HCT116 (cell line): ENCODE measurements at regions not wholly inside any gene's neighbourhood (a gene's known extent, or its start where the extent isn't known, plus 50 kb on each side); places are given as distances from the start of the nearest gene placed in this dataset.

ENCODE experiments used
- ATAC-seq: fragments of 200-7000 bp; cut with Tn5 transposase; 2 replicates; pipeline ENCODE4 v1.9.1; 2020; ENCODE audit warnings: mild to moderate bottlenecking, moderate library complexity
- BruUV-seq: library from RNA; stranded (reverse); fragments of 400-500 nt; replicated peaks from 2 replicates; lab custom pipeline; 2021; lab: Mats Ljungman, UMichigan
- CTCF ChIA-PET: fragments of 300-600 bp; sonication (Branson Sonifier 250); formaldehyde crosslinking; loops from one replicate; lab custom pipeline; 2021; ENCODE audit warnings: antibody characterized with exemption; lab: Charles Lee
- POLR2A ChIA-PET: fragments of 300-600, 350-600 bp; sonication (Branson Sonifier 250); formaldehyde crosslinking; loops from one replicate; lab custom pipeline; 2021; ENCODE audit warnings: antibody characterized with exemption; lab: Charles Lee
- RAD21 ChIA-PET, 2 experiments: fragments of 300-600 bp; sonication (Branson Sonifier 250); formaldehyde crosslinking; loops; one replicate each; lab custom pipeline; 2023; ENCODE audit warnings: low total read pairs in 2 of 2; ENCODE audit not compliant: uncharacterized antibody in 2 of 2, unreplicated experiment in 2 of 2, low non-redundant PET in 1 of 2; lab: Charles Lee
- DNase-seq: peaks from one replicate; pipeline ENCODE4 v3.0.0-alpha.2; 2010; ENCODE audit warnings: low read depth, low spot score
- H2AFZ ChIP-seq: fragments of 200-600 bp; shearing (Covaris generic), sonication (generic); 2 replicates; pipeline ENCODE4 v1.6.1; 2017; ENCODE audit warnings: low read depth, mixed run types, mixed read lengths, antibody characterized with exemption, low read length; ENCODE audit not compliant: poor library complexity, severe bottlenecking
- H3K27ac ChIP-seq: 2 replicates; pipeline ENCODE4 v1.5.1; 2012; ENCODE audit warnings: low read depth, low read length
- H3K27me3 ChIP-seq: fragments of 200-600 bp; sonication (generic); 2 replicates; pipeline ENCODE4 v1.6.1; 2016; ENCODE audit warnings: mixed run types, low read length, mixed read lengths; ENCODE audit not compliant: insufficient read depth
- H3K36me3 ChIP-seq, 2 experiments: fragments of 200-500 bp in 1 of 2; fragments of 200-600 bp in 1 of 2; sonication (Bioruptor generic) in 1 of 2; sonication (generic) in 1 of 2; 2 replicates each; pipeline versions ENCODE4 v1.5.1 to v1.6.1; 2014 to 2016; ENCODE audit warnings: low read length in 2 of 2, inconsistent platforms in 1 of 2, mixed read lengths in 1 of 2, mixed run types in 1 of 2; ENCODE audit not compliant: insufficient read depth in 2 of 2, control insufficient read depth in 1 of 2
- H3K4me1 ChIP-seq, 2 experiments: fragments of 200-600 bp in 1 of 2; sonication (generic) in 1 of 2; 2 replicates each; pipeline versions ENCODE4 v1.5.1 to v1.6.1; 2012 to 2017; ENCODE audit warnings: low read length in 2 of 2, inconsistent platforms in 1 of 2, mild to moderate bottlenecking in 1 of 2, mixed read lengths in 1 of 2, mixed run types in 1 of 2, moderate library complexity in 1 of 2; ENCODE audit not compliant: insufficient read depth in 2 of 2, control insufficient read depth in 1 of 2
- H3K4me2 ChIP-seq: fragments of 200-600 bp; sonication (generic); 2 replicates; pipeline ENCODE4 v1.6.1; 2017; ENCODE audit warnings: mixed run types, low read length, mixed read lengths
- H3K4me3 ChIP-seq, 2 experiments: fragments of 200-600 bp in 1 of 2; sonication (generic) in 1 of 2; replicated peaks in 1 of 2; 2 replicates each; pipeline ENCODE4 v1.5.1; 2011 to 2016; ENCODE audit warnings: low read length in 2 of 2, control low read depth in 1 of 2, low read depth in 1 of 2, mild to moderate bottlenecking in 1 of 2, mixed read lengths in 1 of 2, mixed run types in 1 of 2
- H3K79me2 ChIP-seq: fragments of 200-600 bp; sonication (generic); 2 replicates; pipeline ENCODE4 v1.6.1; 2017; ENCODE audit warnings: mild to moderate bottlenecking, mixed run types, low read length, moderate library complexity, mixed read lengths; ENCODE audit not compliant: insufficient read depth
- H3K9ac ChIP-seq: fragments of 200-600 bp; sonication (generic); 2 replicates; pipeline ENCODE4 v1.6.1; 2016; ENCODE audit warnings: low read length, mixed read lengths
- H3K9me2 ChIP-seq: fragments of 200-600 bp; sonication (generic), shearing (Covaris generic); 2 replicates; pipeline ENCODE4 v1.6.1; 2017; ENCODE audit warnings: mixed run types, mild to moderate bottlenecking, moderate library complexity; ENCODE audit not compliant: insufficient read depth
- H3K9me3 ChIP-seq, 2 experiments: fragments of 200-500 bp in 1 of 2; fragments of 200-600 bp in 1 of 2; sonication (Bioruptor generic) in 1 of 2; sonication (generic) in 1 of 2; 2 replicates each; pipeline ENCODE4 v1.6.1; 2014 to 2017; ENCODE audit warnings: low read length in 2 of 2, mixed read lengths in 2 of 2, inconsistent platforms in 1 of 2, low read depth in 1 of 2, mild to moderate bottlenecking in 1 of 2, mixed run types in 1 of 2, moderate library complexity in 1 of 2; ENCODE audit not compliant: control insufficient read depth in 1 of 2, insufficient read depth in 1 of 2
- H4K20me1 ChIP-seq: fragments of 200-600 bp; sonication (generic), shearing (Covaris generic); 2 replicates; pipeline ENCODE4 v1.6.1; 2017; ENCODE audit warnings: mixed run types, mild to moderate bottlenecking, moderate library complexity; ENCODE audit not compliant: insufficient read depth
- CEBPB ChIP-seq: IDR thresholded peaks from 2 replicates; pipeline ENCODE4 v1.6.1; 2012; ENCODE audit warnings: low read depth
- CTCF ChIP-seq, 3 experiments: fragments of 200-600 bp in 1 of 3; sonication (generic) in 1 of 3; IDR thresholded peaks in 2 of 3; conservative IDR thresholded peaks in 1 of 3; 2 replicates each; pipeline ENCODE4 v1.5.1; 2012 to 2017; ENCODE audit warnings: low read depth in 2 of 3, low read length in 2 of 3, antibody characterized with exemption in 1 of 3, borderline replicate concordance in 1 of 3, control low read depth in 1 of 3, mild to moderate bottlenecking in 1 of 3, mixed read lengths in 1 of 3, mixed run types in 1 of 3, moderate library complexity in 1 of 3; ENCODE audit not compliant: insufficient read depth in 1 of 3
- EZH2phosphoT487 ChIP-seq: fragments of 200-600 bp; IDR thresholded peaks from 2 replicates; pipeline ENCODE4 v1.6.1; 2018; ENCODE audit warnings: antibody characterized with exemption, borderline replicate concordance
- JUND ChIP-seq: IDR thresholded peaks from 2 replicates; pipeline ENCODE4 v1.6.1; 2012
- SIN3A ChIP-seq: IDR thresholded peaks from 2 replicates; pipeline ENCODE4 v1.6.1; 2012; ENCODE audit warnings: low read depth
- intact Hi-C: fragments of 100-400 bp; cut with micrococcal nuclease; formaldehyde crosslinking; loops from 2 replicates; pipeline ENCODE4 v1.10.0; 2022
- TF ChIP-seq, protein P1 (sequence below): IDR thresholded peaks from 2 replicates; pipeline ENCODE4 v1.6.1; 2012
- TF ChIP-seq, protein P2 (sequence below): IDR thresholded peaks from 2 replicates; pipeline ENCODE4 v1.6.1; 2012

GRCh38 chr7:113301983-113302382 is 183.6 kb upstream of the SMIM30 start:
- Histone ChIP-seq H3K27me3 (no peaks in the 10 kb centered on the region), H4K20me1 (no peaks in the 10 kb centered on the region), H2AFZ (no peak overlapping the region), H3K4me2 (no peak overlapping the region), H3K79me2 (no peaks in the 10 kb centered on the region), H3K4me1 (no peaks in the 10 kb centered on the region), H3K9me3 (no peaks in the 10 kb centered on the region), H3K9me2 (0 out of 2 replicates have a peak, but pooled peaks cover 8% of the 10 kb centered on the region), H3K4me3 (no peak overlapping the region), H3K36me3 (no peaks in the 10 kb centered on the region), H3K27ac (no peak overlapping the region), H3K9ac (no peak overlapping the region)
- RAD21 ChIA-PET: no interaction called here
- POLR2A ChIA-PET: no interaction called here
- DNase-seq (no peak), ATAC-seq (no peak)
- no peak for TF ChIP-seq SIN3A
- TF ChIP-seq, protein P1, sequence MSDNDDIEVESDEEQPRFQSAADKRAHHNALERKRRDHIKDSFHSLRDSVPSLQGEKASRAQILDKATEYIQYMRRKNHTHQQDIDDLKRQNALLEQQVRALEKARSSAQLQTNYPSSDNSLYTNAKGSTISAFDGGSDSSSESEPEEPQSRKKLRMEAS: no peak
- CTCF ChIA-PET: no interaction called here
- intact Hi-C loops: no loop called here
- BruUV-seq: no TSS peak

- H3K79me2 ChIP-seq: no peaks in the 10 kb centered on the region
- no TSS peak for BruUV-seq
- H3K27ac ChIP-seq: no peak overlapping the region
- TF ChIP-seq EZH2phosphoT487 (no peak), JUND (no peak), CTCF (IDR thresholded peaks at IDR 0.05 in 2 of 3, conservative IDR thresholded peaks at IDR 0.05 in 1 of 3; ENCODE audit: borderline replicate concordance in 1 of 3, insufficient read depth in 1 of 3, low read depth in 2 of 3, low read length in 2 of 3) (no peak), CEBPB (no peak)
- TF ChIP-seq, protein P2, sequence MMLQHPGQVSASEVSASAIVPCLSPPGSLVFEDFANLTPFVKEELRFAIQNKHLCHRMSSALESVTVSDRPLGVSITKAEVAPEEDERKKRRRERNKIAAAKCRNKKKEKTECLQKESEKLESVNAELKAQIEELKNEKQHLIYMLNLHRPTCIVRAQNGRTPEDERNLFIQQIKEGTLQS: no peak
- no peaks in the 10 kb centered on the region for H3K36me3 ChIP-seq
- H4K20me1 ChIP-seq: no peaks in the 10 kb centered on the region
- H3K4me1 ChIP-seq: no peaks in the 10 kb centered on the region
- CTCF ChIA-PET: no interaction called here
- ATAC-seq (no peak), DNase-seq (no peak)
- 0 out of 2 replicates have a peak, but pooled peaks cover 5% of the 10 kb centered on the region for H3K9me2 ChIP-seq
- H3K9ac ChIP-seq: no peak overlapping the region
- H3K4me2 ChIP-seq: no peak overlapping the region
- H3K4me3 ChIP-seq: no peak overlapping the region
- RAD21 ChIA-PET: no interaction called here
- H3K27me3 ChIP-seq: no peaks in the 10 kb centered on the region
- no peaks in the 10 kb centered on the region for H3K9me3 ChIP-seq
- intact Hi-C loops: no loop called here
- POLR2A ChIA-PET: no interaction called here
- no peak overlapping the region for H2AFZ ChIP-seq
These were observed 182.8 kb upstream of the SMIM30 start for GRCh38 chr7:113301141-113301540.
